OCI-LY1 (cell line): ENCODE measurements at regions not wholly inside any gene's neighbourhood (a gene's known extent, or its start where the extent isn't known, plus 50 kb on each side); places are given as distances from the start of the nearest gene placed in this dataset.

Source experiments
- H2AFZ ChIP-seq: fragments of 200-600 bp; sonication (generic), shearing (Covaris generic); 2 replicates; pipeline ENCODE4 v1.6.0; 2014; ENCODE audit warnings: antibody characterized with exemption, mild to moderate bottlenecking, low read length
- H3F3A ChIP-seq: fragments of 200-600 bp; sonication (generic), shearing (Covaris generic); 2 replicates; pipeline ENCODE4 v1.6.0; 2014; ENCODE audit warnings: mild to moderate bottlenecking, antibody characterized with exemption, low read length, moderate library complexity; ENCODE audit not compliant: insufficient read depth
- H3K27ac ChIP-seq: fragments of 200-600 bp; sonication (generic); 2 replicates; pipeline ENCODE4 v1.5.1; 2014; ENCODE audit warnings: low read length, mixed run types, mild to moderate bottlenecking, low read depth; ENCODE audit not compliant: poor library complexity, severe bottlenecking
- H3K27me3 ChIP-seq: fragments of 200-600 bp; sonication (generic); 2 replicates; pipeline ENCODE4 v1.6.0; 2014; ENCODE audit warnings: antibody characterized with exemption, mild to moderate bottlenecking, low read length, moderate library complexity; ENCODE audit not compliant: insufficient read depth
- H3K36me3 ChIP-seq: fragments of 200-600 bp; sonication (generic); 2 replicates; pipeline ENCODE4 v1.6.1; 2014; ENCODE audit warnings: mild to moderate bottlenecking, antibody characterized with exemption, low read length, moderate library complexity, mixed read lengths; ENCODE audit not compliant: insufficient read depth
- H3K4me1 ChIP-seq: fragments of 200-600 bp; sonication (generic); 2 replicates; pipeline ENCODE4 v1.5.1; 2014; ENCODE audit warnings: mild to moderate bottlenecking, low read length, moderate library complexity; ENCODE audit not compliant: insufficient read depth, severe bottlenecking
- H3K4me2 ChIP-seq: fragments of 200-600 bp; sonication (generic), shearing (Covaris generic); 2 replicates; pipeline ENCODE4 v1.6.1; 2014; ENCODE audit warnings: low read length
- H3K4me3 ChIP-seq: fragments of 200-600 bp; sonication (generic); 2 replicates; pipeline ENCODE4 v1.5.1; 2014; ENCODE audit warnings: low read length, low read depth, mild to moderate bottlenecking, mixed read lengths; ENCODE audit not compliant: poor library complexity, severe bottlenecking
- H3K79me2 ChIP-seq: fragments of 200-600 bp; shearing (Covaris generic); 2 replicates; pipeline ENCODE4 v1.6.1; 2016; ENCODE audit warnings: mixed run types, low read length, mixed read lengths; ENCODE audit not compliant: insufficient read depth
- H3K9ac ChIP-seq: fragments of 200-600 bp; sonication (generic), shearing (Covaris generic); 2 replicates; pipeline ENCODE4 v1.6.1; 2014; ENCODE audit warnings: mild to moderate bottlenecking, low read length, mixed read lengths
- H3K9me2 ChIP-seq: fragments of 200-600 bp; sonication (generic), shearing (Covaris generic); 2 replicates; pipeline ENCODE4 v1.6.1; 2014; ENCODE audit warnings: low read depth, mild to moderate bottlenecking, low read length, mixed read lengths
- H3K9me3 ChIP-seq: fragments of 200-600 bp; shearing (Covaris generic); 2 replicates; pipeline ENCODE4 v1.6.1; 2014; ENCODE audit warnings: low read length, mixed read lengths
- H4K20me1 ChIP-seq: fragments of 200-600 bp; sonication (generic), shearing (Covaris generic); 2 replicates; pipeline ENCODE4 v1.6.0; 2016; ENCODE audit warnings: mild to moderate bottlenecking, low read length; ENCODE audit not compliant: insufficient read depth
- EZH2 ChIP-seq: fragments of 200-600 bp; sonication (generic), shearing (Covaris generic); IDR thresholded peaks from 2 replicates; pipeline ENCODE4 v1.8.0; 2017; ENCODE audit warnings: borderline replicate concordance, mixed run types, mild to moderate bottlenecking, antibody characterized with exemption, low read length, moderate library complexity, mixed read lengths
- TF ChIP-seq, protein P1 (sequence below): fragments of 200-600 bp; sonication (generic), shearing (Covaris generic); IDR thresholded peaks from 2 replicates; pipeline ENCODE4 v1.5.1; 2017; ENCODE audit warnings: mild to moderate bottlenecking, antibody characterized with exemption, low read length, moderate library complexity, mixed read lengths

DNA sequence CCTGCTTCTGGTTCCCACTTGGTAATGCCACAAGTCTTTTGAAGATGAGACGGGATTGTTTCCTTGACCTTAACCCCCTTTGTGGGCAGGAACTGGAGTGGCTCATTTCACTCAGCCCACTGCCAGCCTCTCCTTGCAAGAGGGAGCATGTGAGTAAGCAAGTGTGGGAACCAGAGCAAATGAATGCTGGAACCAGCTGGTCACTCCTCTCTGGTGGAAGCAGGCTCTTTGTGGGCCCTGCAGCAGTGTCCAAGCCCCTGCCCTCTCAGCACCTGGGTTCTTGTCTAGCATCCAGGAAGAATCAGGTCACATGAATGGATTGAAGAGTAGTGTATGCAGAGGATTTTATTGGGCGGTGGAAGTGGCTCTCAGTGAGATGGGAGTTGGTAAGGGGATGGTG, 944.5 kb downstream of the QKI start:
- Histone ChIP-seq H3K36me3 (no peaks in the 10 kb centered on the region), H4K20me1 (no peaks in the 10 kb centered on the region), H3K4me3 (no peak overlapping the region), H3K27ac (no peak overlapping the region), H3K9me2 (no peaks in the 10 kb centered on the region), H3K27me3 (no peaks in the 10 kb centered on the region), H3K9ac (no peak overlapping the region), H3F3A (no peaks in the 10 kb centered on the region), H3K4me1 (no peaks in the 10 kb centered on the region), H2AFZ (no peak overlapping the region), H3K4me2 (no peak overlapping the region), H3K9me3 (no peaks in the 10 kb centered on the region), H3K79me2 (no peaks in the 10 kb centered on the region)
- no peak for TF ChIP-seq EZH2
- TF ChIP-seq, protein P1, sequence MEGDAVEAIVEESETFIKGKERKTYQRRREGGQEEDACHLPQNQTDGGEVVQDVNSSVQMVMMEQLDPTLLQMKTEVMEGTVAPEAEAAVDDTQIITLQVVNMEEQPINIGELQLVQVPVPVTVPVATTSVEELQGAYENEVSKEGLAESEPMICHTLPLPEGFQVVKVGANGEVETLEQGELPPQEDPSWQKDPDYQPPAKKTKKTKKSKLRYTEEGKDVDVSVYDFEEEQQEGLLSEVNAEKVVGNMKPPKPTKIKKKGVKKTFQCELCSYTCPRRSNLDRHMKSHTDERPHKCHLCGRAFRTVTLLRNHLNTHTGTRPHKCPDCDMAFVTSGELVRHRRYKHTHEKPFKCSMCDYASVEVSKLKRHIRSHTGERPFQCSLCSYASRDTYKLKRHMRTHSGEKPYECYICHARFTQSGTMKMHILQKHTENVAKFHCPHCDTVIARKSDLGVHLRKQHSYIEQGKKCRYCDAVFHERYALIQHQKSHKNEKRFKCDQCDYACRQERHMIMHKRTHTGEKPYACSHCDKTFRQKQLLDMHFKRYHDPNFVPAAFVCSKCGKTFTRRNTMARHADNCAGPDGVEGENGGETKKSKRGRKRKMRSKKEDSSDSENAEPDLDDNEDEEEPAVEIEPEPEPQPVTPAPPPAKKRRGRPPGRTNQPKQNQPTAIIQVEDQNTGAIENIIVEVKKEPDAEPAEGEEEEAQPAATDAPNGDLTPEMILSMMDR: no peak

DNA sequence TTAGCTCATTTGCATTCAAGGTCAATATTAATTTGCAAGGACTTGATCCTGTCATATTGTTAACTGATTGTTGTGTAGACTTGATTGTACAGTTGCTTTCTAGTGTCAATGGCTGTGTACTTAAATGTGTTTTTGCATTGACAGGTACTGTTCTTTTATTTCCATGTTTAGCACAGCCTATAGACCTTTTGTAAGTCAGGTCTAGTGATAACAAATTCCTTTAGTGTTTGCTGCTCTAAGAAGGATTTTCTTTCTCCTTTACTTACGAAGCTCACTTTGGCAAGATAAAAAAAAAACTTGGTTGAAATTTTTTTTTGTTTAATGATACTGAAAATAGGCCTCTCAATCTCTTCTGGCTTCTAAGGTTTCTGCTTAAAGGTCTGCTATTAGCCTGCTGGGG, 942.3 kb downstream of the QKI start:
- H3K36me3 ChIP-seq: no peaks in the 10 kb centered on the region
- H2AFZ ChIP-seq: no peak overlapping the region
- H3K27me3 ChIP-seq: no peaks in the 10 kb centered on the region
- H3K4me3 ChIP-seq: no peak overlapping the region
- H3K27ac ChIP-seq: no peak overlapping the region
- H3K9me3 ChIP-seq: no peaks in the 10 kb centered on the region
- H3K9ac ChIP-seq: no peak overlapping the region
- H3K9me2 ChIP-seq: no peaks in the 10 kb centered on the region
- no peaks in the 10 kb centered on the region for H3K79me2 ChIP-seq
- no peak overlapping the region for H3K4me2 ChIP-seq
- H4K20me1 ChIP-seq: no peaks in the 10 kb centered on the region
- no peaks in the 10 kb centered on the region for H3F3A ChIP-seq
- H3K4me1 ChIP-seq: no peaks in the 10 kb centered on the region
- TF ChIP-seq, protein P1: no peak
- TF ChIP-seq EZH2: no peak

DNA sequence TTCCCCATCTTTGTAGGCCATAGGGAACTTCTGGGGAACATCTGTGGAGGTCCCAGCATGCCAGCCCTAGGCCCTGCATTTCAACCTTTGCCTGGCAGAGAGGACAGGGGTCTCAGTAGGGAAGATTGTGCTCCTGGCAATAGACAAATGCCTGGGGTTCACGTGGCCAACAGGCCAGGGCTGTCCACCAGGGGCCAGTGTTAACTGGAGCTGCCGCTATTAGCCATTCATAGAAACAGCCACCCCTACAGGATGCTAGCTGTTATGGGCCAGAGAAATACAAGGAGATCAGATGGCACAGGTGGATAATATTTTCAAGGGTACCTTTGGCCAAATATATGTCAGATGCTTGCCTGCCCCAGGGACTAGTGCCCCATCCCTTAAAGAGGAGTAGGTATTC, 932.9 kb downstream of the QKI start:
- H3K79me2 ChIP-seq: no peaks in the 10 kb centered on the region
- H3K4me3 ChIP-seq: no peak overlapping the region
- H3F3A ChIP-seq: no peaks in the 10 kb centered on the region
- H3K36me3 ChIP-seq: no peaks in the 10 kb centered on the region
- H3K9me3 ChIP-seq: no peaks in the 10 kb centered on the region
- H2AFZ ChIP-seq: no peak overlapping the region
- no peaks in the 10 kb centered on the region for H4K20me1 ChIP-seq
- H3K27ac ChIP-seq: no peak overlapping the region
- no peaks in the 10 kb centered on the region for H3K9me2 ChIP-seq
- TF ChIP-seq, protein P1: no peak
- no peak for TF ChIP-seq EZH2
- no peaks in the 10 kb centered on the region for H3K4me1 ChIP-seq
- H3K27me3 ChIP-seq: no peaks in the 10 kb centered on the region
- H3K9ac ChIP-seq: no peak overlapping the region
- no peak overlapping the region for H3K4me2 ChIP-seq
